Activated CD4-positive, alpha-beta memory T cell treated with anti-CD3 and anti-CD28 coated beads for 36 hours (primary cell): ENCODE measurements at regions not wholly inside any gene's neighbourhood (a gene's known extent, or its start where the extent isn't known, plus 50 kb on each side); places are given as distances from the start of the nearest gene placed in this dataset.
"Not testable (repeated sequence)": the region's sequence is repeated elsewhere in the genome, so short reads cannot be mapped to it uniquely, and the experiment has no call there.

Experiments used
- CTCF ChIA-PET: fragments of 350-600 bp; sonication (Branson Sonifier 250); formaldehyde crosslinking; loops from one replicate; lab custom pipeline; 2021; ENCODE audit warnings: antibody characterized with exemption, inconsistent platforms; lab: Charles Lee
- POLR2A ChIA-PET: fragments of 350-600 bp; sonication (Branson Sonifier 250); formaldehyde crosslinking; loops from one replicate; lab custom pipeline; 2021; ENCODE audit warnings: antibody characterized with exemption; lab: Charles Lee
- DNase-seq: peaks from one replicate; pipeline ENCODE4 v3.0.0-alpha.2; 2020
- H3K27ac Mint-ChIP-seq: one replicate; pipeline ENCODE4 v1.8.0; 2021; ENCODE audit warnings: mixed read lengths
- H3K27me3 Mint-ChIP-seq: one replicate; pipeline ENCODE4 v1.8.0; 2021; ENCODE audit warnings: mixed read lengths
- H3K36me3 Mint-ChIP-seq: one replicate; pipeline ENCODE4 v1.8.0; 2021; ENCODE audit warnings: mixed read lengths
- H3K4me1 Mint-ChIP-seq: one replicate; pipeline ENCODE4 v1.8.0; 2021; ENCODE audit warnings: low read depth, mixed read lengths
- H3K4me3 Mint-ChIP-seq: one replicate; pipeline ENCODE4 v1.8.0; 2021; ENCODE audit warnings: mild to moderate bottlenecking, mixed read lengths
- H3K9me3 Mint-ChIP-seq: one replicate; pipeline ENCODE4 v1.8.0; 2021; ENCODE audit warnings: mixed read lengths
- intact Hi-C: fragments of 100-400 bp; cut with micrococcal nuclease; formaldehyde crosslinking; loops from one replicate; pipeline ENCODE4 v1.15.1; 2023

DNA sequence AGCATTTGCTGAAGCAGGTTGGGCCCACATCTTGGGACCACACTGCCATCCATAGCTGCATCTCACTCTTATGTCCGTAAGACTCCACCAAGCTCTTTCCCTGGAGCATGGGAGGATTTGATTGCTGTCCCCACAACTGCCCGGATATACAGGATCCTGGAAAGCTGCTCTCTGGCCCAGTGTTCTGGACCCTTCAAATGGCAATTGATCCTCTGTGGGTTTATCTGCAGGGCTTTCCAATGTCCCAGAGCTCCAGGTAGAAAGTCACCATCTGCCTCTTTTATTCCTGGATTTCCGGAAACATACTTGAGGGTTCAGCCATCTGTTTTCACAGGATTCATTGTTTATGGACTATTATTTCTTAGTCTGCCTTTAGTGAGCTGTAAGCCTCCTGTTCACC lies 214.6 kb downstream of the SREK1 start:
- no peaks in the 10 kb centered on the region for H3K4me1 Mint-ChIP-seq
- no peak overlapping the region for H3K4me3 Mint-ChIP-seq
- peaks cover 10% of the 10 kb centered on the region for H3K27me3 Mint-ChIP-seq
- H3K9me3 Mint-ChIP-seq: no peaks in the 10 kb centered on the region
- CTCF ChIA-PET: no interaction called here
- no peak for DNase-seq
- H3K36me3 Mint-ChIP-seq: no peaks in the 10 kb centered on the region
- intact Hi-C loops: no loop called here
- no peak overlapping the region for H3K27ac Mint-ChIP-seq
- POLR2A ChIA-PET: no interaction called here

DNA sequence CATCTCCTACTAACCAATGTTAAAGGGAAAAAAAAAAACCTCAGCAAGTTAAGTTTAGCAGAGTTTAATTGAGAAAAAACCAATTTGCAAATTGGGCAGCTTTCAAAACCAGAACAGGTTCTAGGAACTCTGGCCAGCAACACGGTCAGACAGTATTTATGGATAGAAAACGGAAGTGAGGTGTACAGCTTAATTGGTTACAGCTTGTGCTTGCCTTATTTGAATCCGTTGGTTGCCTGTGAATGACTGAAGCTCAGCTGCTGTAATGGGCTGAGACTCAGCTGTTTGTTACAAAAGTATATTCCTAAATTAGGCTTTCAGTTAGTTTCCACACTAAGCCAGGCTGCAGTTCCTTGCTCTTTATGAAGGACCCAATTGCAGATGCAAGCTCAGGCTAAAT lies 217.0 kb downstream of the SREK1 start:
- CTCF ChIA-PET: no interaction called here
- Mint-ChIP-seq H3K27me3 (peaks cover 3% of the 10 kb centered on the region), H3K4me3 (no peak overlapping the region)

GRCh38 chr5:66362046-66362445 lies 217.9 kb downstream of the SREK1 start:
- ChIA-PET POLR2A (no interaction called here), CTCF (no interaction called here)
- intact Hi-C loops: no loop called here
- no peaks in the 10 kb centered on the region for H3K9me3 Mint-ChIP-seq
- no peak overlapping the region for H3K27ac Mint-ChIP-seq
- peaks cover 3% of the 10 kb centered on the region for H3K27me3 Mint-ChIP-seq
- H3K4me1 Mint-ChIP-seq: no peaks in the 10 kb centered on the region
- H3K36me3 Mint-ChIP-seq: no peaks in the 10 kb centered on the region
- no peak for DNase-seq
- H3K4me3 Mint-ChIP-seq: no peak overlapping the region

More for the DNA sequence above, 217.0 kb downstream of the SREK1 start:
- intact Hi-C loops: no loop called here
- H3K36me3 Mint-ChIP-seq: no peaks in the 10 kb centered on the region
- POLR2A ChIA-PET: no interaction called here
- H3K27ac Mint-ChIP-seq: no peak overlapping the region
- no peaks in the 10 kb centered on the region for H3K9me3 Mint-ChIP-seq
- H3K4me1 Mint-ChIP-seq: no peaks in the 10 kb centered on the region
- DNase-seq: no peak

DNA sequence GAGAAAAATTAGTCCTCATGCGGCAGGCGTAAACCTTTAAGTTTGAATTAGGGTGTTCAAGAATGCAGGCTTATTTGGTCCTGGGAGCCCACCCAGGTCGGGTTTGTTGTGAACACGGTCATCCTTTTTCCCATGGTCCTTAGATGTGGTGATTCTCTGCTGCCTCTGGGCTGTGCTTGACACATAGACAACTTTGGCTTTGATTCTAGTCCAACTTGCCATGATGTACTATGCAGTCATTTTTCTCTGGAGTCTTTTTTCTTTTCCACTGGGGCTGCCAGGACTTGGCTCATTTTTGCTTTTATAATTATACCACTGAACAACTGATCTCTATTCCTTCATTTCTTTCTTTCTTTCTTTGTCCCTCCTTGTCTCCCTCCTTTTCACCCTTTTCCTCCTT lies 218.6 kb downstream of the SREK1 start:
- H3K4me1 Mint-ChIP-seq: no peaks in the 10 kb centered on the region
- peaks cover 3% of the 10 kb centered on the region for H3K27me3 Mint-ChIP-seq
- H3K27ac Mint-ChIP-seq: no peak overlapping the region
- no peak for DNase-seq
- H3K36me3 Mint-ChIP-seq: no peaks in the 10 kb centered on the region
- intact Hi-C loops: no loop called here
- no peak overlapping the region for H3K4me3 Mint-ChIP-seq
- ChIA-PET POLR2A (no interaction called here), CTCF (no interaction called here)
- no peaks in the 10 kb centered on the region for H3K9me3 Mint-ChIP-seq

DNA sequence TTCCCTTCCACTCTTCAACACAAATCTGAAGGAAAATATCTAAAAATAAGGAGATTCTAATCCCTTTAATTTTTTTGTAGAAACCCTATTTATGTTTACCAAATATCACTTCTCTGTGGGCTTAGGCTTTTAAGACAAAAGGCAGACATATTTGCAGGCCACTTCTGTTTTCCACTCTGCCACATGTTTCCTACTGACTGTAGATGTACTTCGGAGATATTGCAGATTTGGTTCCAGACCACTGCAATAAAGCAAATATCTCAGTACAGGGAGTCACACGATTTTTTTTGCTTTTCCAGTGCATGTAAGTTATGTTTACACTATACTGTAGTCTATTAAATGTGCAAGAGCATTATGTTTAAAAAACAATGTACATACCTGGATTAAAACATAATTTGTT lies 219.0 kb downstream of the SREK1 start:
- H3K4me1 Mint-ChIP-seq: no peaks in the 10 kb centered on the region
- no peaks in the 10 kb centered on the region for H3K9me3 Mint-ChIP-seq
- ChIA-PET POLR2A (no interaction called here), CTCF (no interaction called here)
- H3K36me3 Mint-ChIP-seq: no peaks in the 10 kb centered on the region
- no peak overlapping the region for H3K27ac Mint-ChIP-seq
- DNase-seq: no peak
- H3K4me3 Mint-ChIP-seq: no peak overlapping the region
- peaks cover 3% of the 10 kb centered on the region for H3K27me3 Mint-ChIP-seq
- intact Hi-C loops: no loop called here

- Mint-ChIP-seq H3K4me1 (no peaks in the 10 kb centered on the region), H3K4me3 (no peak overlapping the region), H3K36me3 (no peaks in the 10 kb centered on the region), H3K9me3 (no peaks in the 10 kb centered on the region), H3K27ac (no peak overlapping the region), H3K27me3 (peaks cover 5% of the 10 kb centered on the region)
- POLR2A ChIA-PET: no interaction called here
- intact Hi-C loops: no loop called here
- CTCF ChIA-PET: no interaction called here
- no peak for DNase-seq
Measured at GRCh38 chr5:66364186-66364585, 220.1 kb downstream of the SREK1 start.

- Mint-ChIP-seq H3K27ac (no peak overlapping the region), H3K27me3 (peaks cover 3% of the 10 kb centered on the region), H3K4me1 (no peaks in the 10 kb centered on the region), H3K36me3 (no peaks in the 10 kb centered on the region), H3K9me3 (no peaks in the 10 kb centered on the region), H3K4me3 (no peak overlapping the region)
- intact Hi-C loops: no loop called here
- POLR2A ChIA-PET: no interaction called here
- CTCF ChIA-PET: interaction anchor here (1.0 kb wide), 1 partner anchor 58 kb away, joined by 3 read pairs; no protein-coding TSS in a partner anchor
- no peak for DNase-seq
Measured at GRCh38 chr5:66365981-66366380, 221.9 kb downstream of the SREK1 start.

DNA sequence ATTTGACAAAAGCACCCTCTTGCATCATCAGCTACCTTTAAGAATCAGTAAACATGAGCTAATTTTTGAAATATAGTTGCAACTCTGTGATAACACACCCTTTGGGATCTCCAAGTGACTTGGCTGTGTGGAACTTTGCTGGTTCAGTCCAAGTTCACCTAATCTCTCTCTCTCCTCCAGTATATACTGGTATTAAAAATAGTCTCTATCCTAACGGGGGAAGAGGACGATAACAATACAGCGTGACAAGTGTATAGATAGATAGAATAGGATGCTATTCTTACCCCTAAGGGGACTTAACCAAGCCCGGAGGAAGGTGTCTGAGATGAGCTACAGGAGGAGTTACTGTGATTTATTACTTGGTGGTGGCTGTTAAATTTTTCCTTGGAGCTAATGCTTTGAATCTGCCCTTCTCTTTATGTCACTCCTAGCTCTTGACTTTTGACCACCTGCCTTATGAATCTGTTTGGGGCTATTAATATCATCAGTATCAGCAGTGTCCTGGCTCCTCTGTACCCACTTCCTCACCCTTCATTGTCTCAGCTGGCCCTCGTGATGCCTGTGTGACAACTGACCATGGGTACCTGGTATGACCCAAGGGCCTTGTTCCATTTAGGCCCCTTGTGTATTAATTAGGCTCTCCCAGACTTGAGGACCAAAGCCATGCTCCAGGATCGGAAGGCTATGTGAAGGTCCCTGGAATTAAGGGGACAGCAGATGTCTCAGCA lies 223.9 kb downstream of the SREK1 start:
- intact Hi-C loops: no loop called here
- Mint-ChIP-seq H3K4me1 (no peaks in the 10 kb centered on the region), H3K27ac (no peak overlapping the region), H3K27me3 (peaks cover 3% of the 10 kb centered on the region), H3K36me3 (no peaks in the 10 kb centered on the region), H3K4me3 (no peak overlapping the region), H3K9me3 (no peaks in the 10 kb centered on the region)
- POLR2A ChIA-PET: no interaction called here
- DNase-seq: no peak
- CTCF ChIA-PET: interaction anchor here (0.6 to 2.2 kb wide), 2 partner anchors 33 to 61 kb away, joined by 3 to 7 read pairs; no protein-coding TSS in a partner anchor

GRCh38 chr5:66368811-66369210 lies 224.7 kb downstream of the SREK1 start:
- Mint-ChIP-seq H3K36me3 (no peaks in the 10 kb centered on the region), H3K4me1 (no peaks in the 10 kb centered on the region), H3K27ac (no peak overlapping the region), H3K9me3 (no peaks in the 10 kb centered on the region), H3K27me3 (peaks cover 3% of the 10 kb centered on the region), H3K4me3 (no peak overlapping the region)
- ChIA-PET POLR2A (no interaction called here), CTCF (interaction anchor here (2.2 kb wide), 1 partner anchor 62 kb away, joined by 7 read pairs; no protein-coding TSS in a partner anchor)
- DNase-seq: no peak
- intact Hi-C loops: no loop called here

GRCh38 chr5:66377747-66378146 lies 218.4 kb upstream of the MAST4 start:
- no peaks in the 10 kb centered on the region for H3K4me1 Mint-ChIP-seq
- peaks cover 8% of the 10 kb centered on the region for H3K27me3 Mint-ChIP-seq
- H3K36me3 Mint-ChIP-seq: no peaks in the 10 kb centered on the region
- no peak overlapping the region for H3K4me3 Mint-ChIP-seq
- CTCF ChIA-PET: no interaction called here
- no peak for DNase-seq
- POLR2A ChIA-PET: no interaction called here
- peaks cover 11% of the 10 kb centered on the region for H3K9me3 Mint-ChIP-seq
- intact Hi-C loops: no loop called here
- H3K27ac Mint-ChIP-seq: no peak overlapping the region

GRCh38 chr5:66378407-66378806 lies 217.8 kb upstream of the MAST4 start:
- ChIA-PET POLR2A (no interaction called here), CTCF (no interaction called here)
- Mint-ChIP-seq H3K27ac (no peak overlapping the region), H3K9me3 (peaks cover 13% of the 10 kb centered on the region), H3K4me3 (no peak overlapping the region), H3K4me1 (no peaks in the 10 kb centered on the region), H3K27me3 (peaks cover 8% of the 10 kb centered on the region), H3K36me3 (no peaks in the 10 kb centered on the region)
- intact Hi-C loops: no loop called here
- DNase-seq: no peak

DNA sequence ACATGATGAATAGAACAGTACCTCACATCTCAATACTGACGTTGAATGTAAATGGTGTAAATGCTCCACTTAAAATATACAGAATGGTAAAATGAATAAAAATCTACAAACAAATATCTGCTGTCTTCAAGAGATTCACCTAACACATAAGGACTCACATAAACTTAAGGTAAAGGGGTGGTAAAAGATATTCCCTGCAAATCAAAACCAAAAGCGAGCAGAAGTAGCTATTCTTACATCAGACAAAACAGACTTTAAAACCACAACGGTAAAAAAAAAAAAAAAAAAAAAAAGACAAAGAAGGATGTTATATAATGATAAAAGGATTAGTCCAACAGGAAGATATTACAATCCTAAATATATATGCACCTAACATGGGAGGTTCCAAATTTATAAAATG lies 214.0 kb upstream of the MAST4 start:
- Mint-ChIP-seq H3K4me1 (no peaks in the 10 kb centered on the region), H3K27me3 (peaks cover 5% of the 10 kb centered on the region), H3K4me3 (no peak overlapping the region), H3K27ac (no peak overlapping the region), H3K36me3 (no peaks in the 10 kb centered on the region), H3K9me3 (peaks cover 13% of the 10 kb centered on the region)
- CTCF ChIA-PET: no interaction called here
- no peak for DNase-seq
- POLR2A ChIA-PET: no interaction called here
- intact Hi-C loops: no loop called here

GRCh38 chr5:66405145-66405544 lies 191.0 kb upstream of the MAST4 start:
- DNase-seq, H3K4me1 Mint-ChIP-seq, H3K4me3 Mint-ChIP-seq, CTCF ChIA-PET, H3K27ac Mint-ChIP-seq, H3K9me3 Mint-ChIP-seq, POLR2A ChIA-PET, H3K36me3 Mint-ChIP-seq, intact Hi-C loops: not testable (repeated sequence)
- H3K27me3 Mint-ChIP-seq: peaks cover 12% of the 10 kb centered on the region
